ENCODE measurements at regions not wholly inside any gene's neighbourhood (a gene's known extent, or its start where the extent isn't known, plus 50 kb on each side); places are given as distances from the start of the nearest gene placed in this dataset.

DNA sequence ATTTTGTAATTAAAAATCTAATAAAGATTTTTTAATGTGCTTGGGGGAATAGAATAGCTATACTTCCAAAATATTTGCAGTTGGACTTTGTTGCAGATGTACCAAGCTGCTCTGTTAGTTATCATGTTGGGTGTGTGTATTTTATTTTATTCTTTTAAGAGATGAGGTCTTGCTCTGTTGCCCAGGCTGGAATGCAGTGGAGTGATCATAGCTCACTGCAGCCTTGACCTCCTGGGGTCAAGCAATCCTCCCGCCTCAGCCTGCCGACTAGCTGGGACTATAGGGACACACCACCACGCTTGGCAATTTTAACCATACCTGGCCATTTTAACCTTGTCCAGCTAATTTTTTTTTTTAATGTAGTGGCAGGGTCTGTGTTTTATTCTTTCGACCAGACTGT lies 54.7 kb upstream of the MAP1LC3B2 start:
- TF ChIP-seq POLR2AphosphoS5 (IDR thresholded peaks at IDR 0.05; ENCODE audit: low read depth, low read length) (no peak), TAF1 (IDR thresholded peaks at IDR 0.05; ENCODE audit: borderline replicate concordance, insufficient read depth, low read length) (no peak), SIN3A (IDR thresholded peaks at IDR 0.05; ENCODE audit: borderline replicate concordance, insufficient read depth, low read length) (no peak), FOXP2 (optimal IDR thresholded peaks at IDR 0.05; ENCODE audit: borderline replicate concordance, extremely low read depth, extremely low read length, insufficient read depth) (no peak)
- TF ChIP-seq, protein P1, sequence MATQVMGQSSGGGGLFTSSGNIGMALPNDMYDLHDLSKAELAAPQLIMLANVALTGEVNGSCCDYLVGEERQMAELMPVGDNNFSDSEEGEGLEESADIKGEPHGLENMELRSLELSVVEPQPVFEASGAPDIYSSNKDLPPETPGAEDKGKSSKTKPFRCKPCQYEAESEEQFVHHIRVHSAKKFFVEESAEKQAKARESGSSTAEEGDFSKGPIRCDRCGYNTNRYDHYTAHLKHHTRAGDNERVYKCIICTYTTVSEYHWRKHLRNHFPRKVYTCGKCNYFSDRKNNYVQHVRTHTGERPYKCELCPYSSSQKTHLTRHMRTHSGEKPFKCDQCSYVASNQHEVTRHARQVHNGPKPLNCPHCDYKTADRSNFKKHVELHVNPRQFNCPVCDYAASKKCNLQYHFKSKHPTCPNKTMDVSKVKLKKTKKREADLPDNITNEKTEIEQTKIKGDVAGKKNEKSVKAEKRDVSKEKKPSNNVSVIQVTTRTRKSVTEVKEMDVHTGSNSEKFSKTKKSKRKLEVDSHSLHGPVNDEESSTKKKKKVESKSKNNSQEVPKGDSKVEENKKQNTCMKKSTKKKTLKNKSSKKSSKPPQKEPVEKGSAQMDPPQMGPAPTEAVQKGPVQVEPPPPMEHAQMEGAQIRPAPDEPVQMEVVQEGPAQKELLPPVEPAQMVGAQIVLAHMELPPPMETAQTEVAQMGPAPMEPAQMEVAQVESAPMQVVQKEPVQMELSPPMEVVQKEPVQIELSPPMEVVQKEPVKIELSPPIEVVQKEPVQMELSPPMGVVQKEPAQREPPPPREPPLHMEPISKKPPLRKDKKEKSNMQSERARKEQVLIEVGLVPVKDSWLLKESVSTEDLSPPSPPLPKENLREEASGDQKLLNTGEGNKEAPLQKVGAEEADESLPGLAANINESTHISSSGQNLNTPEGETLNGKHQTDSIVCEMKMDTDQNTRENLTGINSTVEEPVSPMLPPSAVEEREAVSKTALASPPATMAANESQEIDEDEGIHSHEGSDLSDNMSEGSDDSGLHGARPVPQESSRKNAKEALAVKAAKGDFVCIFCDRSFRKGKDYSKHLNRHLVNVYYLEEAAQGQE (IDR thresholded peaks at IDR 0.05; ENCODE audit: insufficient read depth in 1 of 2, low read depth in 2 of 2, low read length in 2 of 2), result no peak

Measured in PFSK-1 (cell line).